ENCODE measurements at regions not wholly inside any gene's neighbourhood (a gene's known extent, or its start where the extent isn't known, plus 50 kb on each side); places are given as distances from the start of the nearest gene placed in this dataset.

GRCh38 chr6:18962361-18962905 is 575.3 kb downstream of the RNF144B start:
- Histone ChIP-seq H3K4me3 (ENCODE audit: low read length) (no peak overlapping the region), H4K20me1 (ENCODE audit: control insufficient read depth, insufficient read depth, low read depth, low read length) (no peaks in the 10 kb centered on the region), H3K9me2 (replicated peaks; ENCODE audit: control insufficient read depth, low read length) (no peaks in the 10 kb centered on the region), H3F3A (ENCODE audit: control insufficient read depth, insufficient read depth) (no peaks in the 10 kb centered on the region), H3K4me1 (ENCODE audit: control insufficient read depth, low read length) (no peaks in the 10 kb centered on the region), H3K36me3 (ENCODE audit: control insufficient read depth, low read length) (no peaks in the 10 kb centered on the region), H3K27ac (ENCODE audit: low read depth, low read length) (no peak overlapping the region), H3K79me2 (ENCODE audit: control insufficient read depth, low read length) (no peaks in the 10 kb centered on the region), H3K9me3 (ENCODE audit: control insufficient read depth, insufficient read depth, low read length) (no peaks in the 10 kb centered on the region), H3K27me3 (ENCODE audit: control insufficient read depth, low read length) (no peaks in the 10 kb centered on the region), H3K4me2 (ENCODE audit: low read length) (no peak overlapping the region)
- TF ChIP-seq CTCF (IDR thresholded peaks at IDR 0.05; ENCODE audit: low read depth, low read length, poor library complexity, severe bottlenecking) (no peak), EZH2phosphoT487 (IDR thresholded peaks at IDR 0.05; ENCODE audit: borderline replicate concordance, low read length) (no peak)

DNA sequence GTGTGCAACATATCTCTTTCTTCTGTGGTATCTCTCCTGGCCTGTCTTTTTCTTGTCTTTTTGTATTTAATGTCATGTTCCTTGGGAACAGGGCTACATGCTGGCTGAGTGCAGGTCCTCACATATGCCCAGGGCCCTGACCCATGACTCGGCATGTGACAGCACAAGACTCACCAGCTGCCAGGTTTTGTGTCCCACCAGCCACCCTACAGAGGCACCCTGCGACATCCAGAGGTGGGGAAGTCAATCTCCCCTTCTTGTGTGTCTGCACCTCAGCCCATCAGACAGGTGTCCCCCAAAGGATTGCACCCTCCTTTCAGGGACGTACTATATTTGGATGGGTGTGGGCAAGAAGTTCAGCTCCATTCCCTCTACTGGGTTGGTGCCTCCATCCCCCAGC is 576.3 kb downstream of the RNF144B start:
- Histone ChIP-seq H3K4me1 (ENCODE audit: control insufficient read depth, low read length) (no peaks in the 10 kb centered on the region), H3F3A (ENCODE audit: control insufficient read depth, insufficient read depth) (no peaks in the 10 kb centered on the region), H3K9me3 (ENCODE audit: control insufficient read depth, insufficient read depth, low read length) (no peaks in the 10 kb centered on the region), H3K9me2 (replicated peaks; ENCODE audit: control insufficient read depth, low read length) (no peaks in the 10 kb centered on the region), H3K27ac (ENCODE audit: low read depth, low read length) (no peak overlapping the region), H3K79me2 (ENCODE audit: control insufficient read depth, low read length) (no peaks in the 10 kb centered on the region), H3K36me3 (ENCODE audit: control insufficient read depth, low read length) (no peaks in the 10 kb centered on the region), H4K20me1 (ENCODE audit: control insufficient read depth, insufficient read depth, low read depth, low read length) (no peaks in the 10 kb centered on the region), H3K4me2 (ENCODE audit: low read length) (no peak overlapping the region), H3K27me3 (ENCODE audit: control insufficient read depth, low read length) (no peaks in the 10 kb centered on the region), H3K4me3 (ENCODE audit: low read length) (no peak overlapping the region)
- TF ChIP-seq EZH2phosphoT487 (IDR thresholded peaks at IDR 0.05; ENCODE audit: borderline replicate concordance, low read length) (no peak), CTCF (IDR thresholded peaks at IDR 0.05; ENCODE audit: low read depth, low read length, poor library complexity, severe bottlenecking) (no peak)

DNA sequence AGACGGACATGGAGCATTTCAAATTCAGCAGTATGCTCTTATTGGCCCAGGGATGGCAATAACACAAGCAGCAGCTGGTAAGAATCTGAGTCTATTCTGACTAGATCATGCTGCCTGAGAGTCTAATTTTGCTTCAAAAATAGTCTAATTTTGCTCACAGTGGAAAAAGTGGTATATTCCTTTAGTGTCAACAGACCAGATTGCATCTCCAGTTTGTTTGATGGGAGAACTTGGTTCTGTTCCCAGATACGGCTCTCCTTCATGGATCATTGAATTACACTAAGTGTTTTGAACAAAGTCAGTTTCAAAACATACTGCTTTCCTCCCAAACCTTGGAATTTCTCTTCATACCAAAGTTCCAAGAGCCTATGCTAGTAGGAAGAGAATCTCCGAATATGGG is 586.1 kb downstream of the RNF144B start:
- TF ChIP-seq CTCF (IDR thresholded peaks at IDR 0.05; ENCODE audit: low read depth, low read length, poor library complexity, severe bottlenecking) = no peak
- TF ChIP-seq EZH2phosphoT487 (IDR thresholded peaks at IDR 0.05; ENCODE audit: borderline replicate concordance, low read length) = no peak

More for the DNA sequence above, 586.1 kb downstream of the RNF144B start:
- Histone ChIP-seq H3K9me2 (replicated peaks; ENCODE audit: control insufficient read depth, low read length) (no peaks in the 10 kb centered on the region), H3K4me2 (ENCODE audit: low read length) (no peak overlapping the region), H4K20me1 (ENCODE audit: control insufficient read depth, insufficient read depth, low read depth, low read length) (no peaks in the 10 kb centered on the region), H3K27me3 (ENCODE audit: control insufficient read depth, low read length) (no peaks in the 10 kb centered on the region), H3F3A (ENCODE audit: control insufficient read depth, insufficient read depth) (no peaks in the 10 kb centered on the region), H3K27ac (ENCODE audit: low read depth, low read length) (no peak overlapping the region), H3K9me3 (ENCODE audit: control insufficient read depth, insufficient read depth, low read length) (no peaks in the 10 kb centered on the region), H3K4me1 (ENCODE audit: control insufficient read depth, low read length) (no peaks in the 10 kb centered on the region), H3K36me3 (ENCODE audit: control insufficient read depth, low read length) (no peaks in the 10 kb centered on the region), H3K79me2 (ENCODE audit: control insufficient read depth, low read length) (no peaks in the 10 kb centered on the region), H3K4me3 (ENCODE audit: low read length) (no peak overlapping the region)
